SK-N-SH (cell line): ENCODE measurements at regions not wholly inside any gene's neighbourhood (a gene's known extent, or its start where the extent isn't known, plus 50 kb on each side); places are given as distances from the start of the nearest gene placed in this dataset.

ENCODE experiments used
- EZH2phosphoT487 ChIP-seq: fragments of 200-600 bp; sonication (generic); IDR thresholded peaks from 2 replicates; pipeline ENCODE4 v1.6.1; 2017; ENCODE audit warnings: low read depth, mixed run types, mild to moderate bottlenecking, antibody characterized with exemption, moderate library complexity, borderline replicate concordance
- GATA2 ChIP-seq: sonication (generic); formaldehyde crosslinking; IDR thresholded peaks from 2 replicates; pipeline ENCODE4 v1.5.0; 2020; ENCODE audit warnings: mild to moderate bottlenecking, missing genetic modification reagents
- MXI1 ChIP-seq: IDR thresholded peaks from 2 replicates; pipeline ENCODE4 v1.6.1; 2012; ENCODE audit warnings: mild to moderate bottlenecking, low read depth, low read length, improper control_type of control experiment
- NRF1 ChIP-seq: IDR thresholded peaks from 2 replicates; pipeline ENCODE4 v1.6.1; 2012; ENCODE audit warnings: low read depth, mild to moderate bottlenecking, low read length
- POLR2AphosphoS5 ChIP-seq: IDR thresholded peaks from 2 replicates; pipeline ENCODE4 v1.6.1; 2012; ENCODE audit warnings: low read depth, low read length
- REST ChIP-seq: IDR thresholded peaks from 2 replicates; pipeline ENCODE4 v1.6.1; 2012; ENCODE audit warnings: mild to moderate bottlenecking, low read depth, low read length, moderate library complexity
- RXRA ChIP-seq: IDR thresholded peaks from 2 replicates; pipeline ENCODE4 v1.4.0; 2012; ENCODE audit warnings: low read depth, mild to moderate bottlenecking, borderline replicate concordance
- SIN3A ChIP-seq: IDR thresholded peaks from 2 replicates; pipeline ENCODE4 v1.6.1; 2012; ENCODE audit warnings: low read depth, mild to moderate bottlenecking, low read length, moderate library complexity, borderline replicate concordance
- SMC3 ChIP-seq: IDR thresholded peaks from 2 replicates; pipeline ENCODE4 v1.6.1; 2012; ENCODE audit warnings: low read depth, low read length, improper control_type of control experiment
- TAF1 ChIP-seq: IDR thresholded peaks from 2 replicates; pipeline ENCODE4 v1.6.1; 2012; ENCODE audit warnings: low read depth, mild to moderate bottlenecking, low read length, moderate library complexity, borderline replicate concordance
- USF2 ChIP-seq: fragments of 150-350 bp; IDR thresholded peaks from 2 replicates; pipeline ENCODE4 v1.6.1; 2017; ENCODE audit warnings: antibody characterized with exemption, low read length, low read depth, borderline replicate concordance
- TF ChIP-seq, protein P1 (sequence below): fragments of 200-600 bp; sonication (generic); IDR thresholded peaks from 2 replicates; pipeline ENCODE4 v1.6.1; 2017; ENCODE audit warnings: antibody characterized with exemption, mild to moderate bottlenecking, moderate library complexity
- TF ChIP-seq, protein P2 (sequence below): IDR thresholded peaks from 2 replicates; pipeline ENCODE4 v1.4.0; 2012; ENCODE audit warnings: low read depth, borderline replicate concordance
- TF ChIP-seq, protein P3 (sequence below): fragments of 150-350 bp; IDR thresholded peaks from 2 replicates; pipeline ENCODE4 v1.6.1; 2016; ENCODE audit warnings: mild to moderate bottlenecking, low read depth, low read length

- TF ChIP-seq USF2 = no peak
- no peak for TF ChIP-seq NRF1
- TF ChIP-seq, protein P1, sequence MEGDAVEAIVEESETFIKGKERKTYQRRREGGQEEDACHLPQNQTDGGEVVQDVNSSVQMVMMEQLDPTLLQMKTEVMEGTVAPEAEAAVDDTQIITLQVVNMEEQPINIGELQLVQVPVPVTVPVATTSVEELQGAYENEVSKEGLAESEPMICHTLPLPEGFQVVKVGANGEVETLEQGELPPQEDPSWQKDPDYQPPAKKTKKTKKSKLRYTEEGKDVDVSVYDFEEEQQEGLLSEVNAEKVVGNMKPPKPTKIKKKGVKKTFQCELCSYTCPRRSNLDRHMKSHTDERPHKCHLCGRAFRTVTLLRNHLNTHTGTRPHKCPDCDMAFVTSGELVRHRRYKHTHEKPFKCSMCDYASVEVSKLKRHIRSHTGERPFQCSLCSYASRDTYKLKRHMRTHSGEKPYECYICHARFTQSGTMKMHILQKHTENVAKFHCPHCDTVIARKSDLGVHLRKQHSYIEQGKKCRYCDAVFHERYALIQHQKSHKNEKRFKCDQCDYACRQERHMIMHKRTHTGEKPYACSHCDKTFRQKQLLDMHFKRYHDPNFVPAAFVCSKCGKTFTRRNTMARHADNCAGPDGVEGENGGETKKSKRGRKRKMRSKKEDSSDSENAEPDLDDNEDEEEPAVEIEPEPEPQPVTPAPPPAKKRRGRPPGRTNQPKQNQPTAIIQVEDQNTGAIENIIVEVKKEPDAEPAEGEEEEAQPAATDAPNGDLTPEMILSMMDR = no peak
- no peak for TF ChIP-seq POLR2AphosphoS5
- TF ChIP-seq SIN3A = no peak
- no peak for TF ChIP-seq TAF1
- TF ChIP-seq RXRA = no peak
- TF ChIP-seq MXI1 = no peak
- no peak for TF ChIP-seq EZH2phosphoT487
- TF ChIP-seq SMC3 = no peak
- TF ChIP-seq REST = no peak
- TF ChIP-seq GATA2 (CRISPR knock-in tag) = no peak
- TF ChIP-seq, protein P2, sequence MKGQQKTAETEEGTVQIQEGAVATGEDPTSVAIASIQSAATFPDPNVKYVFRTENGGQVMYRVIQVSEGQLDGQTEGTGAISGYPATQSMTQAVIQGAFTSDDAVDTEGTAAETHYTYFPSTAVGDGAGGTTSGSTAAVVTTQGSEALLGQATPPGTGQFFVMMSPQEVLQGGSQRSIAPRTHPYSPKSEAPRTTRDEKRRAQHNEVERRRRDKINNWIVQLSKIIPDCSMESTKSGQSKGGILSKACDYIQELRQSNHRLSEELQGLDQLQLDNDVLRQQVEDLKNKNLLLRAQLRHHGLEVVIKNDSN = no peak
- TF ChIP-seq, protein P3, sequence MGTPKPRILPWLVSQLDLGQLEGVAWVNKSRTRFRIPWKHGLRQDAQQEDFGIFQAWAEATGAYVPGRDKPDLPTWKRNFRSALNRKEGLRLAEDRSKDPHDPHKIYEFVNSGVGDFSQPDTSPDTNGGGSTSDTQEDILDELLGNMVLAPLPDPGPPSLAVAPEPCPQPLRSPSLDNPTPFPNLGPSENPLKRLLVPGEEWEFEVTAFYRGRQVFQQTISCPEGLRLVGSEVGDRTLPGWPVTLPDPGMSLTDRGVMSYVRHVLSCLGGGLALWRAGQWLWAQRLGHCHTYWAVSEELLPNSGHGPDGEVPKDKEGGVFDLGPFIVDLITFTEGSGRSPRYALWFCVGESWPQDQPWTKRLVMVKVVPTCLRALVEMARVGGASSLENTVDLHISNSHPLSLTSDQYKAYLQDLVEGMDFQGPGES = no peak
These were observed 339.7 kb downstream of the PTPRC start for GRCh38 chr1:198978523-198978922.
